ENCODE measurements at regions not wholly inside any gene's neighbourhood (a gene's known extent, or its start where the extent isn't known, plus 50 kb on each side); places are given as distances from the start of the nearest gene placed in this dataset.
"Not testable (repeated sequence)": the region's sequence is repeated elsewhere in the genome, so short reads cannot be mapped to it uniquely, and the experiment has no call there.

GRCh38 chr16:48105976-48106375 is 49.8 kb downstream of the ABCC12 start:
- no peak for DNase-seq

DNA sequence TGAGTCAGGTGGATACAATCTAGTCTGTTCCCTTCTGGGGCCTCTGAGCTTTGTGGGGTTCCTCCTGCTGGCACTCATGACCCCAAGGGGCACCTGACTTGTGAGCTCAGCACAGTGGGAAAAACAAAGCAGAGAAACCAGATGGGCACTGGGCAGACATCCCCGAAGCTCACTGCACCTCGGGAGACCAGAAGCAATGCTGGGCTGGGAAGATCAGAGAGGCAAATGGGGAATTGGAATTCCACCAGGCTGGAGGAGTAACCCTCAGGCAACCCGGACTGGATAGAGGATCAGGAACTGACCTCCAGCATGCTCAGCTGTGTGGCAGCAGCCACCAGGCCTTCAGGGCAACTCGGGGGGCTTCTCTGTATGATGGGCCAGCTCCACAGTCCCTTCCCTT is 50.3 kb downstream of the ABCC12 start:
- DNase-seq = no peak

DNA sequence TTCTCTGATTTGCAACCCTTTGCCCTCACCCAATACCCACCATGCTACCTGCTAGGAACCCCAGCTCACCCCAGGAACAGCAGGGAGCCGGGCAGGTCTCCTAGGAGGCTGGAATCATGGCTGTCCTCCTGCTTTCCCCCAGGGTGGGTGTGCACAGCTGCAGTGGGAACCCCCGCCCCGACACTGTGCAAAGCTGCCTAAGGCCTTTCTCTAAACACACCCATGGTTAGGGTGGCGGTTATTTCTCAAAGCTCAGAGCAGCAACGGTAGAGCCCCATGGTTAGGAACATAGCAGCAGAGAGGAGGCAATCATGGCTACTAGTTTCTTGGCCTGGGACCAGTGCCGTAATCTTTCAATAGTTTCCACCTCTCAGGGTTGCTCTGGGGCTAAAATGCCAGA is 52.2 kb downstream of the ABCC12 start:
- DNase-seq = no peak

DNA sequence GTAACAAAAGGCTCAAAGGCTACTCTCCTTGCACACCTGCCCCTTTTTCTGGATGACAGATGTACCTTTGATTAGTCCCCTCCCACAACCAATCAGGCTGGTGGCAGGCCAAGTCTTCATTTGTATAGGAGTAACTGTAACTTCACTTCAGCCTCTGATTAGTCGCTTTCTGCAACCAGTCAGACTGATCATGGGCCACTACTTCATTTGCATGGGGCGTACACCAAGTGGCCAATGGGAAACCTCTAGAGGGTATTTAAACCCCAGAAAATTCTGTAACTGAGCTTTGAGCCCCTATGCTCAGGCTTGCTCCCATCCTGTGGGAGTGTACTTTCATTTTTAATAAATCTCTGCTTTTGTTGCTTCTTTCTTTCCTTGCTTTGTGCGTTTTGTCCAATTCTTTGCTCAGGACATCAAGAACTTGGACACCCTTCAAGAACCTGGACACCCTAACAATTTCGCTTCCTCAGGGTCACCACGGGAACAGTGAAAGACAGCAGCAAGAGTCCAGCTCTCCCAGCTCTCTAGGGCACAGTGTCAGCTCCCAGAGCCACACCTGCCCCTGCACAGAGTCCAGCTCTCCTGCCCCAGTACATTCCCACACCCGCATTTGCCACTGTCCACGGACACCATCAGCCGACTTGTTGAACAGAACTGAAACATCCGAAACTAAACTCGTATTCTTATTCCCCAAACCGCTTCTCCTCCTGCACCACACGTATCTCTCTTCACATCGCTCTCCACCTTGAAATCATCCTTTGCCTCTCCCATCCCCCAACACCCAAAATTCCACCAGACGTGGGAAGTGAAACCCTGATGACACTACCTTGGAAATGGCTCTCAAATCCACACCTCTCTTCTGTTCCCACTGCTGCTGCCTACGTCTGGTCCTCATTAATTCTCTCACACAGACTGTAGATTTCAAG is 53.4 kb downstream of the ABCC12 start:
- DNase-seq = no peak

- no peak for DNase-seq
Observed at GRCh38 chr16:48101069-48101674, 54.6 kb downstream of the ABCC12 start.

DNA sequence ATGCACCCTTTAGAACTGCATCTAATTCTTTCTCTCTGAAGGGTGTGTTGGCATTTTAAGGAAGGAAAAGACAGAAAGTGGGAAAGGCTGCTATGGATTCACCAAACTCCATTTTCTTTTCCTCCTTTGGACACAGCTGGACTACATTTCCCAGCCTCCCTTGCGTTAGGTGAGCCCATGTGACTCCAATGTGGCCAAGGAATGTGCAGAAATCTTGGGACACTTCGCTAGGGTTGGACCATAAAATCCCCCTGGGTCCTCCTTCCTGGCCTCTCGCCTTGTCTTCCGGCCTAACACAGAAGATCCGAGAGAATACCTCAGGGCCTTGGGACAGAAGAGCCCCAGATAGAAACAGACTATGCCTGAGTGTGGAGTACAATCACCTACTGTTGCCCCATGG is 56.3 kb downstream of the ABCC12 start:
- DNase-seq = no peak

DNA sequence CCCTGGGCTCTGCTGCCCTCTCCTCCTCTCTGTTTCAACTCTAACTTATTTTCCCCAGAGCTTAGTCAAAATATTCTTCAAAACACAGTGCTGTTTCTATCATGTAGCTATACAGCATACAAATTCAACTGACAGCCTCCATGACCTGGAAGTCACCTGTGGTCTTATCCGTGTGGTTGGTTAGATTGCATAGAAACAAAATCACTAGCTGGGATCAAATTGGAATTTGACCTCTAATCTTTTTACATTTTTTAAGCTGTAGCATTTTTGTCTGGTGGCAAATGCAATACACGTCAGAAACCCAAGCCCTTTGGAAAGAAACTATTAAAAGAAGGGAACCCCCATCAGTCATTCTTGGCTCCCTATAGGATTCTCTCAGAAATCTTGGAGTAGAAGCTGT is 57.3 kb downstream of the ABCC12 start:
- no peak for DNase-seq

- no peak for DNase-seq
Observed at GRCh38 chr16:48091117-48091516, 64.7 kb downstream of the ABCC12 start.

DNA sequence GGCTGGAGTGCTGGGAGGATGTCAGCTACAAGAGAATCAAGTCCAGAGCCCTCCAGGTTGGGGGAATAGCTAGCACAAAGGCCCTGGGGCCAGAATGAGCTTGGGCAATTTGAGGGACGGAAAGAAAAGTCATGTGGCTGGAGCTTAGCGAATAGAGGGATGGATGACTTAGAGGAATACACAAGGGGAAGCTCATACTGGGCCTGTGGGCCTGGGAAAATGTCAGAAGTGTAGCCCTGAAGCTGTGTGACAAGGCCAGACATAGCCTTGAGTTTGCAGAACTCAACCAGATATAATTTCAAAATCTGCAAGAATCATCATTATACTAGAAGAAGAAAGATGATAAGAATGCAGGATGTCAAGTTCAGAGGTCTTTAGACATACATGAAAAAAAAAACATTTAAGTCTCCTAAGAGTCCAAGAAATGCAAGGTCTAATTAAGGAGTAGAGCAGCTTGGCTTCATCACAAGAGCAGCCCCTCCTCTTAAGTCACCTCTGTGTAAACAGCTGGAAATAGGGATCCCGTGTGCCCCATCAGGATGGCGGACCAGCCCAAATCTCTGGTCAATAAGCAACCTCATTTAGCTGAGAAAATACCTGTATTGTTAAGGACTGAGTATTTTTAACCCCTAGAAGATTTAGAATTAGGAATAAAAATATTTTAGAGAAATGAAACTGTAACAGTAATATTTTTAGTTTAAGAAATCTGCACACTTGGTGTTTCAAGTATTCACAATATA is 66.6 kb downstream of the ABCC12 start:
- no peak for DNase-seq

GRCh38 chr16:48087639-48088038 is 68.2 kb downstream of the ABCC12 start:
- DNase-seq = no peak

- no peak for DNase-seq
Observed at GRCh38 chr16:48086422-48086821, 69.4 kb downstream of the ABCC12 start.

DNA sequence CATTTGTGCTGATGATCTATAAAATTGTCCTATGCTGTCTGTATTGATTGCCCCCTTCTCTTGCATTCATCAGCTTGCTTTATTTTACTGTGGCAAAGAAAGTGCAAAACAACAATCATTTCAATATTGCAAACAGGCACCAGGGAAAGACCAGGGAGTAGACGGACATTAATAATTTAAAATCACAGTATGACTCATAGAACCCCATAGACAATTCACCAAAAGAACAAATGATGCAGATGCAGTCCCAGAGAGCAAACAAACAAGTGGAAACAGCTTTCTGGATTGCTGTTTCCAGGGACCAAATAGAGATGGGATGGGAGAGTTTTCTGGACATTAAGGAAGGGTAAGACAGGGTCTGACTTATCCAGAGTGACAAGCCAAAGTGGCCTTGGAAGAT is 70.1 kb downstream of the ABCC12 start:
- no peak for DNase-seq

DNA sequence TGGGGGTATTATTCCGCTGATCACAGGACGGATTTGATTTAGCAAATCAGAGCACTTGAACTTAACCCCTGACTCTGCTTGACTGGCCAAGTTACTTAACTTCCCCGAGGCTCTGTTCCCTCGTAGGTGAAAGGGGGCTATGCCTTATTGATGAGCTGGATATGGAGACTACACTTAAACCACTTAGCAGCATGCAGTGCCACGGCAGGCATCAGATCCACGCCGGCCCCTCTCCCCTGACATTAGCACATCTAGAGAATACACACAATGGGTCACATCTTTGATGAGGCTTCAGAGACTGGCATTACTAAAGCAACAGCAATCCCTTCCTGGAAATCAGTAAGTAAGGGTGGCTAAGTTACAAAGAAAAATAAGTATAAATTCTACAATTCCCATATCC is 71.0 kb downstream of the ABCC12 start:
- no peak for DNase-seq

GRCh38 chr16:48082516-48082915 is 73.3 kb downstream of the ABCC12 start:
- no peak for DNase-seq

DNA sequence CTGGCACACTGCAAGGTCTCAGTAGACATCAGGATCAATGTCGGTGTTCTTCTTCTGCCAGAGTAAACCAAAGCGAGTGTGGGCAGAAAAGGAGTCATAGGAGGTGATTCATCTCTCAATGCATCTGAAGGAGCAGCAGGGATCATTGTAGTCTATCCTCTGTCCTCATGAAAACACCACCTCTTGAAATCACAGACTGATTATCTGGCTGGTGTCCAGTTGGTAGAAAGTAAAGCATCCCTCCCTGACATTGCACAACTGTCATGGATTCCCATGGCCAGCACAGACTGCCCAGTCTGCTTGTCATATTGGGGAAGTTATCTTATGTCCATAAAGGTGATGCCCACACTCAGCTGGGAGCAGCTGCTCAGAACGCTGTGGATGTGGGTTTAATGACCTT is 74.1 kb downstream of the ABCC12 start:
- DNase-seq = no peak

DNA sequence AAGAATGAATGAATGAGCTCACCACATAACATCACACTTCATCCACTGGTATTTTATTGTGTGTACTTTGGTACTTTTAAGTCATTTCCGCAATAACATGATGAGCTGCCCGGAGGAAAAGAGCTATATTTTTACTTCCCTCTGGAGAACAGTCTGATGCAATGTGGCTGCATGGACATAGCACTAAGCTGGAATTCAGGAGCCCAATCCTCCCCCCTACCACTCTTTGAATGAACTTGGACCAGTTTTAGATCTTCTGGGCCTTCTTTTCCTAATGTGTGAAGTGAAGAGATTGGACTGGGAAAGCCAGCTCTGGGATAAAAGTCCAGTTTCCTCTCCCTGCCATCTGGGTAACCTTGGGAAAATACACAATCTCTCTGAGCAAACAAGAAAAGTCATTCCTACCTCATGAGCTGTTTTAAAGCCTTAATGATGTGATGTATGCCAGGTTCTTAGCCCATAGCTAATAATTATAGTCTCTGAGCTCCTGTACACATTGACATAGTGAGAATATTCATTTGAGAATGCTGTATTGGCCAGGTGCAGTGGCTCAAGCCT is 79.3 kb downstream of the ABCC12 start:
- no peak for DNase-seq

DNA sequence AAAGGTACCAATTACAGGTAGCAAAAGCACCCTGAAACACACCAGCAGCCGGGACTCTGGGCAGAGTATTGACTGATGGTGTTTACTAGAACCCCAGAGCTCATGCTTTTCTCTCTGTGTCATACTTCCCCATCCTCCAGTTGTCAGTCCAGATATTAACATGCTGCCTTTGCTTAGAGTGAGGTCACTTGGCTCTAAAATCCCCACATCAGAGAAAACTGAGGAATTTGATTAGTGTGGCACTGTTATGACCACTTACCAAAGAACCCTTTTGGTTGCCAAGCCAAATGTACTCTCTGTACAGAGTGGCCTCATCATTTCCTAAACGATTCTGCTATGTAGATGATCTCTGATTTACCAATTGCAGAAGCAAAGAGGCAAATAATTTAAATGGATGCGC is 80.4 kb downstream of the ABCC12 start:
- no peak for DNase-seq

DNA sequence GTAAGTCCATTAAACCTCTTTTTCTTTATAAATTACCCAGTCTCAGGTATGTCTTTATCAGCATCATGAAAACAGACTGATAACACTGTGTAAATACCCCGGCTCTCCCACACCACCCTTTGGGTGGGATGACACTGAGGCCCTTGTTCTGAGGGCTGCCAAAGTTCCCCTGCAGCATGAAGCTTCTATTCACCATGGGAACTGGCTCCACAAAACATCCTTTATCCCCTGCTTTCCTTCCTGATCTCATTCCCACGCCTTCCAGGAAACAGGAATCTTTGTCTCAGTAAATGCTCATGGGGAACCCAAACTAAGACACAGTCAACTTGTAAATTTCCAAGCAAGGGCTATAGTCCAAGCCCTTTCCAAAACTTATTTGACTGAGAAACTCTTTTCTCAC is 88.4 kb downstream of the ABCC12 start:
- DNase-seq = no peak

GRCh38 chr16:48064971-48065370 is 90.8 kb downstream of the ABCC12 start:
- DNase-seq = no peak

DNA sequence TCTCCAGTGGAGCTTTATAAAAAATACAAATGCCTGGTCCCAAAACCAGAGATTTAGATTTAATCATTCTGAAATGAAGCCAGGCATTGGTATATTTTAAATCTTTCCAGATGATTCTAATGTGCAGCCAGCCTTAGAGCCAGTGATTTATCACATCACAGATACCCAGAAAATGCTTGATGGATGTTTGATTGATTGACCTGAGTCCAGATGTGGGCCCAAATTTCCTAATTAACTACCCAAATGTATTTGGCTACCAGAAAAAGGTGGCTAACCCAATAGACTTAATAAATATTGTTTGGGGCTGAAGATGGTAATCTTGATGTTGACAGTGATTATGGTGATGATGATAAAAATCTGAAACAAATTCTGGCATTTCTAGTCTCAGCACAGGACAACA is 93.1 kb downstream of the ABCC12 start:
- DNase-seq = no peak

DNA sequence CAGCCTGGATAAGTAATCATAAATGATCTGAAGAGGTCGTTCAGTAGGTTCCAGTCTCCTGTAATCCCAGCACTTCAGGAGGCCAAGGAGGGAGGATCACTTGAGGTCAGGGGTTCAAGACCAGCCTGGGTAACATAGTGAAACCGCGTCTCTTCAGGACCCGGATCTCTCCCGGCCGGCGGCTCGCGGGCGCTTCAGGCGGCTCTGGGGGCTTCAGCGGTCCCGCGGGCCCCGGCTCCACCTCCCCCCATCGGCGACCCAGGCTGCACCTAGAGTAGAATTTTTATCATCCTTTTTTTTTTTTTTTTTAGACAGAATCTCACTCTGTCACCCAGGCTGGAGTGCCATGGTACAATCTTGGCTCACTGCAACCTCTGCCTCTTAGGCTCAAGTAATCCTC is 95.9 kb downstream of the ABCC12 start:
- DNase-seq = no peak

GRCh38 chr16:48059190-48059589 is 96.6 kb downstream of the ABCC12 start:
- not testable (repeated sequence) for DNase-seq

DNA sequence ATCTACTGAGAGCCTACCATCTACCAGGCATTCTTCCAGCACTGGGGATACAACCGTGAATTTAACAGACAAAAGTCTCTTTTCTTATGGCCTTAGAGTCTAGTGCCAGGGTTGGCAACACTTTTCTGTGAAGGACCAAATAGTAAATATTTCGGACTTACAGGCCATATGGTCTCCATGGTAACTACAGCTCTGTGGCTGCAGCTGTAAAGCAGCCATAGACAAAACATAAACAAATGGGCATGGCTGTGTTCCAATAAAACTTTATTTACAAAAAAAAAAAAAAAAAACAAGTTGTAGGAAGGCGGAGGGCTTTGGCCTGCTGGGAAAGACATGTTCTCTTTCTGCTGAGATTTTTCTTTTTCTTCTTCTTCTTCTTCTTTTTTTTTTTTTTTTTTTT is 98.7 kb downstream of the ABCC12 start:
- DNase-seq = no peak

Measured in left kidney (tissue), 1 donor.